Activated CD4-positive, alpha-beta T cell treated with anti-CD3 and anti-CD28 coated beads, Interleukin-2, amount 50 U/mL, for 16 hours (primary cell): ENCODE measurements at regions not wholly inside any gene's neighbourhood (a gene's known extent, or its start where the extent isn't known, plus 50 kb on each side); places are given as distances from the start of the nearest gene placed in this dataset.
"Not testable (repeated sequence)": the region's sequence is repeated elsewhere in the genome, so short reads cannot be mapped to it uniquely, and the experiment has no call there.

ENCODE experiments used
- DNase-seq: peaks from one replicate; pipeline ENCODE4 v3.0.0-alpha.2; 2020

- no peak for DNase-seq
Observed at GRCh38 chr7:3165681-3166580, 122.3 kb upstream of the CARD11 start.

GRCh38 chr7:3167551-3167950 is 123.9 kb upstream of the CARD11 start:
- DNase-seq, result no peak

- DNase-seq, result no peak
Observed at GRCh38 chr7:3168370-3168769, 124.7 kb upstream of the CARD11 start.

GRCh38 chr7:3168869-3169268 is 125.2 kb upstream of the CARD11 start:
- DNase-seq, result no peak

- DNase-seq, result no peak
Observed at GRCh38 chr7:3172768-3173280, 128.2 kb upstream of the SDK1 start.

- DNase-seq, result no peak
Observed at GRCh38 chr7:3174515-3175284, 126.4 kb upstream of the SDK1 start.

- DNase-seq, result no peak
Observed at GRCh38 chr7:3175285-3175902, 125.7 kb upstream of the SDK1 start.

GRCh38 chr7:3176112-3177000 is 124.7 kb upstream of the SDK1 start:
- DNase-seq, result no peak

- no peak for DNase-seq
Observed at GRCh38 chr7:3177271-3177670, 123.8 kb upstream of the SDK1 start.

GRCh38 chr7:3179456-3179855 is 121.6 kb upstream of the SDK1 start:
- DNase-seq, result no peak

- no peak for DNase-seq
Observed at GRCh38 chr7:3180604-3181003, 120.4 kb upstream of the SDK1 start.

- DNase-seq, result not testable (repeated sequence)
Observed at GRCh38 chr7:3182055-3182454, 119.0 kb upstream of the SDK1 start.

GRCh38 chr7:3187444-3188040 is 113.5 kb upstream of the SDK1 start:
- DNase-seq, result no peak

GRCh38 chr7:3188946-3189345 is 112.1 kb upstream of the SDK1 start:
- DNase-seq, result no peak

- no peak for DNase-seq
Observed at GRCh38 chr7:3191548-3191947, 109.5 kb upstream of the SDK1 start.

- no peak for DNase-seq
Observed at GRCh38 chr7:3192669-3193068, 108.4 kb upstream of the SDK1 start.

- DNase-seq, result no peak
Observed at GRCh38 chr7:3193379-3194120, 107.5 kb upstream of the SDK1 start.

- DNase-seq, result no peak
Observed at GRCh38 chr7:3194501-3195141, 106.4 kb upstream of the SDK1 start.

GRCh38 chr7:3195160-3195559 is 105.9 kb upstream of the SDK1 start:
- DNase-seq, result no peak

GRCh38 chr7:3196629-3197400 is 104.2 kb upstream of the SDK1 start:
- DNase-seq, result no peak
